ENCODE measurements at regions not wholly inside any gene's neighbourhood (a gene's known extent, or its start where the extent isn't known, plus 50 kb on each side); places are given as distances from the start of the nearest gene placed in this dataset.

GRCh38 chr10:107889105-107889504 is 724.6 kb upstream of the SORCS1 start:
- no peak for TF ChIP-seq CTCF (IDR thresholded peaks at IDR 0.05)
- TF ChIP-seq POLR2A (IDR thresholded peaks at IDR 0.05) = no peak

All from tibial nerve (tissue), 3 donors.